ENCODE measurements at regions not wholly inside any gene's neighbourhood (a gene's known extent, or its start where the extent isn't known, plus 50 kb on each side); places are given as distances from the start of the nearest gene placed in this dataset.
A peak's percentile ranks its signal among the peaks of the same experiment; 100 is the strongest.

DNA sequence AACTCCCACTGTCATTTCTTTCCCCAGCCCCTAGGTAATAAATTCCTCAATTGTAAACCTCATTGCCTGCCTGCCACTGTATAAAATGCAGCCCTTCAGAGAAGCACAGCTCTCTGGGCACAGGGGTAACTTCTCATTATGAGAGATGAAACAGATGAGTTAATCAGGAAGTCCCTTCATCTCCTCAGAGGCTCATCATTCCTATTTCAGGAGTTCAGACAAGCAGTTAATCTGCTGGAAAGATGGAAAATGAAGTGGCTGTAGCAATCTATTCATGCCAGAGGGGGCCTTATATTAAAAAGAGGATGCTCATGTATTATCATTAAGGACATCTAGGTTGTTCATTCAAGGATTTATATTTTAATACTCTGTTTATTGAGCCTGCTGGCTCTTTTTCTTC, 519.5 kb upstream of the LMCD1 start:
- Histone ChIP-seq H3K27ac (ENCODE audit: low read length) (no peak overlapping the region), H3F3A (ENCODE audit: insufficient read depth, low read length, poor library complexity, severe bottlenecking) (no peaks in the 10 kb centered on the region), H3K79me2 (replicated peaks; ENCODE audit: insufficient read depth, low read length) (no peaks in the 10 kb centered on the region), H3K9me3 (ENCODE audit: low read length) (no peaks in the 10 kb centered on the region), H4K20me1 (ENCODE audit: insufficient read depth) (no peaks in the 10 kb centered on the region), H2AFZ (ENCODE audit: low read depth, low read length) (no peak overlapping the region), H3K9ac (ENCODE audit: low read length) (no peak overlapping the region), H3K9me2 (ENCODE audit: insufficient read depth, low read length) (no peaks in the 10 kb centered on the region), H3K4me3 (ENCODE audit: low read length) (no peak overlapping the region), H3K27me3 (ENCODE audit: insufficient read depth, low read depth, low read length) (no peaks in the 10 kb centered on the region), H3K36me3 (ENCODE audit: insufficient read depth, low read length) (no peaks in the 10 kb centered on the region), H3K4me2 (ENCODE audit: low read length) (no peak overlapping the region)
- no peak for TF ChIP-seq EP300 (conservative IDR thresholded peaks at IDR 0.05; ENCODE audit: poor library complexity, severe bottlenecking)
- no peak for TF ChIP-seq CTCF (IDR thresholded peaks at IDR 0.05; ENCODE audit: poor library complexity, severe bottlenecking)
- TF ChIP-seq RAD21 (conservative IDR thresholded peaks at IDR 0.05), result no peak
- no peak for TF ChIP-seq TAF1 (IDR thresholded peaks at IDR 0.05; ENCODE audit: low read depth)
- TF ChIP-seq EZH2 (IDR thresholded peaks at IDR 0.05; ENCODE audit: borderline replicate concordance, insufficient read depth, low read length, poor library complexity, severe bottlenecking), result no peak
- no peak for TF ChIP-seq SMC3 (conservative IDR thresholded peaks at IDR 0.05; ENCODE audit: poor library complexity)
- no peak for TF ChIP-seq POLR2AphosphoS5 (IDR thresholded peaks at IDR 0.05)

DNA sequence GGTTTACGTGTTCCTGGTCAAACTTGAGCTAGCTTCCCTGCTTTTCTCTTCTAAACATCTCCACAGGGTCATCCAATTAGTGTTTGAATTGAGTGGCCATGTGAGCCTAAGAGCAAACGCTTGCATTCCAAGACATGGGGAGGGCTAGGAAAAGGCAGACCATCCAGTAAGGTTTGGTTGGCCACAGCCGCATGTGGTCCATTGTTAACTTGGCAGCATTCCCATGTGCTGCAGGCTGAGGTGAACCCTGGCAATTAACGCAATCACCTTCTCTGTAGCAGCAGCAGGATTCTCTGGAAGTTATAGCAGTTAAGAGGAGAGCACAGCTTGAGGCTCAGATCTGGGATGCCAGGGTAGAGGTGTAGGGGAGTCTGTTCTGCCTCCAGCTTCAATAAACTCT, 502.2 kb upstream of the LMCD1 start:
- H3K27ac ChIP-seq (ENCODE audit: low read length), result no peak overlapping the region
- no peaks in the 10 kb centered on the region for H3F3A ChIP-seq (ENCODE audit: insufficient read depth, low read length, poor library complexity, severe bottlenecking)
- no peaks in the 10 kb centered on the region for H3K9me2 ChIP-seq (ENCODE audit: insufficient read depth, low read length)
- H3K4me2 ChIP-seq (ENCODE audit: low read length), result no peak overlapping the region
- H3K36me3 ChIP-seq (ENCODE audit: insufficient read depth, low read length), result no peaks in the 10 kb centered on the region
- H2AFZ ChIP-seq (ENCODE audit: low read depth, low read length), result no peak overlapping the region
- no peaks in the 10 kb centered on the region for H3K79me2 ChIP-seq (replicated peaks; ENCODE audit: insufficient read depth, low read length)
- no peak overlapping the region for H3K4me3 ChIP-seq (ENCODE audit: low read length)
- TF ChIP-seq EP300 (conservative IDR thresholded peaks at IDR 0.05; ENCODE audit: poor library complexity, severe bottlenecking) (no peak), TAF1 (IDR thresholded peaks at IDR 0.05; ENCODE audit: low read depth) (no peak), POLR2AphosphoS5 (IDR thresholded peaks at IDR 0.05) (no peak), EZH2 (IDR thresholded peaks at IDR 0.05; ENCODE audit: borderline replicate concordance, insufficient read depth, low read length, poor library complexity, severe bottlenecking) (no peak), MXI1 (conservative IDR thresholded peaks at IDR 0.05; ENCODE audit: poor library complexity, severe bottlenecking) (no peak), SMC3 (conservative IDR thresholded peaks at IDR 0.05; ENCODE audit: poor library complexity) (no peak)
- TF ChIP-seq, protein P1, sequence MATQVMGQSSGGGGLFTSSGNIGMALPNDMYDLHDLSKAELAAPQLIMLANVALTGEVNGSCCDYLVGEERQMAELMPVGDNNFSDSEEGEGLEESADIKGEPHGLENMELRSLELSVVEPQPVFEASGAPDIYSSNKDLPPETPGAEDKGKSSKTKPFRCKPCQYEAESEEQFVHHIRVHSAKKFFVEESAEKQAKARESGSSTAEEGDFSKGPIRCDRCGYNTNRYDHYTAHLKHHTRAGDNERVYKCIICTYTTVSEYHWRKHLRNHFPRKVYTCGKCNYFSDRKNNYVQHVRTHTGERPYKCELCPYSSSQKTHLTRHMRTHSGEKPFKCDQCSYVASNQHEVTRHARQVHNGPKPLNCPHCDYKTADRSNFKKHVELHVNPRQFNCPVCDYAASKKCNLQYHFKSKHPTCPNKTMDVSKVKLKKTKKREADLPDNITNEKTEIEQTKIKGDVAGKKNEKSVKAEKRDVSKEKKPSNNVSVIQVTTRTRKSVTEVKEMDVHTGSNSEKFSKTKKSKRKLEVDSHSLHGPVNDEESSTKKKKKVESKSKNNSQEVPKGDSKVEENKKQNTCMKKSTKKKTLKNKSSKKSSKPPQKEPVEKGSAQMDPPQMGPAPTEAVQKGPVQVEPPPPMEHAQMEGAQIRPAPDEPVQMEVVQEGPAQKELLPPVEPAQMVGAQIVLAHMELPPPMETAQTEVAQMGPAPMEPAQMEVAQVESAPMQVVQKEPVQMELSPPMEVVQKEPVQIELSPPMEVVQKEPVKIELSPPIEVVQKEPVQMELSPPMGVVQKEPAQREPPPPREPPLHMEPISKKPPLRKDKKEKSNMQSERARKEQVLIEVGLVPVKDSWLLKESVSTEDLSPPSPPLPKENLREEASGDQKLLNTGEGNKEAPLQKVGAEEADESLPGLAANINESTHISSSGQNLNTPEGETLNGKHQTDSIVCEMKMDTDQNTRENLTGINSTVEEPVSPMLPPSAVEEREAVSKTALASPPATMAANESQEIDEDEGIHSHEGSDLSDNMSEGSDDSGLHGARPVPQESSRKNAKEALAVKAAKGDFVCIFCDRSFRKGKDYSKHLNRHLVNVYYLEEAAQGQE (IDR thresholded peaks at IDR 0.05; ENCODE audit: borderline replicate concordance), result peak; percentile 34
- no peak overlapping the region for H3K9ac ChIP-seq (ENCODE audit: low read length)
- H4K20me1 ChIP-seq (ENCODE audit: insufficient read depth), result no peaks in the 10 kb centered on the region
- H3K9me3 ChIP-seq (ENCODE audit: low read length), result peaks cover 4% of the 10 kb centered on the region
- no peaks in the 10 kb centered on the region for H3K27me3 ChIP-seq (ENCODE audit: insufficient read depth, low read depth, low read length)
